ENCODE measurements at regions not wholly inside any gene's neighbourhood (a gene's known extent, or its start where the extent isn't known, plus 50 kb on each side); places are given as distances from the start of the nearest gene placed in this dataset.

GRCh38 chr7:118009419-118009818 lies 136.2 kb upstream of the CTTNBP2 start:
- ATAC-seq (no peak), DNase-seq (no peak)
- no peak for TF ChIP-seq CTCF (IDR thresholded peaks at IDR 0.05)
- Histone ChIP-seq H3K4me3 (no peak overlapping the region), H3K4me1 (ENCODE audit: low read depth) (no peaks in the 10 kb centered on the region), H3K9me3 (no peaks in the 10 kb centered on the region), H3K36me3 (ENCODE audit: low read depth) (no peaks in the 10 kb centered on the region)
- intact Hi-C loops (cut with DNase I, micrococcal nuclease): no loop called here

GRCh38 chr7:118011652-118012051 lies 138.4 kb upstream of the CTTNBP2 start:
- Histone ChIP-seq H3K9me3 (no peaks in the 10 kb centered on the region), H3K4me3 (no peak overlapping the region), H3K36me3 (ENCODE audit: low read depth) (no peaks in the 10 kb centered on the region), H3K4me1 (ENCODE audit: low read depth) (no peaks in the 10 kb centered on the region)
- ATAC-seq: no peak
- no peak for DNase-seq
- no peak for TF ChIP-seq CTCF (IDR thresholded peaks at IDR 0.05)
- intact Hi-C loops (cut with DNase I, micrococcal nuclease): no loop called here

GRCh38 chr7:118013252-118014010 lies 140.2 kb upstream of the CTTNBP2 start:
- ATAC-seq (no peak), DNase-seq (no peak)
- Histone ChIP-seq H3K36me3 (ENCODE audit: low read depth) (no peaks in the 10 kb centered on the region), H3K4me3 (no peak overlapping the region), H3K4me1 (ENCODE audit: low read depth) (no peaks in the 10 kb centered on the region), H3K9me3 (no peaks in the 10 kb centered on the region)
- intact Hi-C loops (cut with DNase I, micrococcal nuclease): no loop called here
- TF ChIP-seq CTCF (IDR thresholded peaks at IDR 0.05): no peak

GRCh38 chr7:118022546-118022945 lies 149.3 kb upstream of the CTTNBP2 start:
- Histone ChIP-seq H3K36me3 (ENCODE audit: low read depth) (no peaks in the 10 kb centered on the region), H3K9me3 (no peaks in the 10 kb centered on the region), H3K4me3 (no peak overlapping the region), H3K4me1 (ENCODE audit: low read depth) (no peaks in the 10 kb centered on the region)
- intact Hi-C loops (cut with DNase I, micrococcal nuclease): no loop called here
- DNase-seq (no peak), ATAC-seq (no peak)
- TF ChIP-seq CTCF (IDR thresholded peaks at IDR 0.05): no peak

- no peak for ATAC-seq
Observed at GRCh38 chr7:118026791-118027190, 153.6 kb upstream of the CTTNBP2 start.

More at GRCh38 chr7:118026791-118027190, 153.6 kb upstream of the CTTNBP2 start:
- Histone ChIP-seq H3K4me1 (ENCODE audit: low read depth) (no peaks in the 10 kb centered on the region), H3K9me3 (no peaks in the 10 kb centered on the region), H3K36me3 (ENCODE audit: low read depth) (no peaks in the 10 kb centered on the region), H3K4me3 (no peak overlapping the region)
- DNase-seq: no peak
- intact Hi-C loops (cut with DNase I, micrococcal nuclease): no loop called here
- no peak for TF ChIP-seq CTCF (IDR thresholded peaks at IDR 0.05)
